GM06990 (cell line): ENCODE measurements at regions not wholly inside any gene's neighbourhood (a gene's known extent, or its start where the extent isn't known, plus 50 kb on each side); places are given as distances from the start of the nearest gene placed in this dataset.
A peak's percentile ranks its signal among the peaks of the same experiment; 100 is the strongest.

Source experiments
- DNase-seq: peaks from one replicate; pipeline ENCODE4 v3.0.0-alpha.2; 2011; ENCODE audit not compliant: insufficient read length; ENCODE audit errors: extremely low read depth
- H3K27me3 ChIP-seq: replicated peaks from 2 replicates; pipeline ENCODE4 v1.6.0; 2011; ENCODE audit warnings: low read length; ENCODE audit not compliant: control insufficient read depth, insufficient read depth
- H3K36me3 ChIP-seq: 2 replicates; pipeline ENCODE4 v1.5.1; 2011; ENCODE audit warnings: low read length; ENCODE audit not compliant: control insufficient read depth, insufficient read depth
- H3K4me3 ChIP-seq: replicated peaks from 2 replicates; pipeline ENCODE4 v1.5.1; 2011; ENCODE audit warnings: low read depth, mild to moderate bottlenecking, control low read depth, low read length
- TF ChIP-seq, protein P1 (sequence below): IDR thresholded peaks from 2 replicates; pipeline ENCODE4 v1.5.1; 2011; ENCODE audit warnings: low read length, control low read depth, mild to moderate bottlenecking, inconsistent platforms; ENCODE audit not compliant: insufficient read depth, poor library complexity, severe bottlenecking

DNA sequence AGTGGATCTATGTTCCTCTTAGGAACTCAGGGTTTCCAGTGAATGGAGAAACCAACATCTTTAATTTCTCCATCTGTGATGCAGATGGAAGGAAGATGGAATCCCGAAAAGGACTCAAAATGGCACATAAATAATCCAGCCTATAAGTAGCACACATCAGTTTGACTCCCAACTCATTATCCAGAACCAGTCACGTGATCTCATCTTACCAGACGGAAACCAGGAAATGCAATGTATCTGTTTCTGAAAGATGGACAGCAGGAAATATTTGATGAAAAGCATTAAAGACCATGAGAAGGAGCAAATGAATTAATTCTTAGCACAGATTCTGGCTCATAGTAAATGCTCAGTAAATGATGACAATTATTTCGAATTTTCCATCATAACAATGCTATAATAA, 443.1 kb upstream of the FMR1 start:
- Histone ChIP-seq H3K4me3 (no peak overlapping the region), H3K36me3 (no peaks in the 10 kb centered on the region), H3K27me3 (no peaks in the 10 kb centered on the region)
- TF ChIP-seq, protein P1, sequence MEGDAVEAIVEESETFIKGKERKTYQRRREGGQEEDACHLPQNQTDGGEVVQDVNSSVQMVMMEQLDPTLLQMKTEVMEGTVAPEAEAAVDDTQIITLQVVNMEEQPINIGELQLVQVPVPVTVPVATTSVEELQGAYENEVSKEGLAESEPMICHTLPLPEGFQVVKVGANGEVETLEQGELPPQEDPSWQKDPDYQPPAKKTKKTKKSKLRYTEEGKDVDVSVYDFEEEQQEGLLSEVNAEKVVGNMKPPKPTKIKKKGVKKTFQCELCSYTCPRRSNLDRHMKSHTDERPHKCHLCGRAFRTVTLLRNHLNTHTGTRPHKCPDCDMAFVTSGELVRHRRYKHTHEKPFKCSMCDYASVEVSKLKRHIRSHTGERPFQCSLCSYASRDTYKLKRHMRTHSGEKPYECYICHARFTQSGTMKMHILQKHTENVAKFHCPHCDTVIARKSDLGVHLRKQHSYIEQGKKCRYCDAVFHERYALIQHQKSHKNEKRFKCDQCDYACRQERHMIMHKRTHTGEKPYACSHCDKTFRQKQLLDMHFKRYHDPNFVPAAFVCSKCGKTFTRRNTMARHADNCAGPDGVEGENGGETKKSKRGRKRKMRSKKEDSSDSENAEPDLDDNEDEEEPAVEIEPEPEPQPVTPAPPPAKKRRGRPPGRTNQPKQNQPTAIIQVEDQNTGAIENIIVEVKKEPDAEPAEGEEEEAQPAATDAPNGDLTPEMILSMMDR: no peak
- DNase-seq: no peak

DNA sequence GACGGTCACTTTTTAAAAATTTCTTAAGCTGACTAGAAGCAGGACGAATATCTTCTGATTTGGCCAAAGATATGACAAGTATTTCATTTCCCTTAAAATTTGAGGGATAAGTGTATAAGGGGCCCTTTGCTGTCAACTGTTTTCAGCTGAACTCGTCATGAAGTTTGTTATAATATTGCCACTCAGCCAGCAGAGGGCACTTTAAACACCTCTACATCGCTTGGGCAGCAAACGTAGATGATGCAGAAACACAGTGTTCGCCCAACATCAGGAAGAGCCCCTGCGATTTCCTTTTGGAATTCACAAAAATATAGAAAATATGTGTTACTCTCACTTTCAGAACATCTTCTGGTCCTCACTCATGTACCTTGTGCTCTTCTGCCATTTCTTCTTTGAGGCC, 435.7 kb upstream of the FMR1 start:
- Histone ChIP-seq H3K4me3 (no peak overlapping the region), H3K36me3 (no peaks in the 10 kb centered on the region), H3K27me3 (no peaks in the 10 kb centered on the region)
- no peak for DNase-seq
- TF ChIP-seq, protein P1: peak; percentile 28

GRCh38 chrX:147478899-147479298, 432.8 kb upstream of the FMR1 start:
- no peak for DNase-seq

GRCh38 chrX:147485207-147485606, 426.5 kb upstream of the FMR1 start:
- TF ChIP-seq, protein P1: no peak
- Histone ChIP-seq H3K27me3 (no peaks in the 10 kb centered on the region), H3K4me3 (no peak overlapping the region), H3K36me3 (no peaks in the 10 kb centered on the region)
- no peak for DNase-seq

More at GRCh38 chrX:147478899-147479298, 432.8 kb upstream of the FMR1 start:
- no peaks in the 10 kb centered on the region for H3K27me3 ChIP-seq
- H3K36me3 ChIP-seq: no peaks in the 10 kb centered on the region
- H3K4me3 ChIP-seq: no peak overlapping the region
- TF ChIP-seq, protein P1: no peak

DNA sequence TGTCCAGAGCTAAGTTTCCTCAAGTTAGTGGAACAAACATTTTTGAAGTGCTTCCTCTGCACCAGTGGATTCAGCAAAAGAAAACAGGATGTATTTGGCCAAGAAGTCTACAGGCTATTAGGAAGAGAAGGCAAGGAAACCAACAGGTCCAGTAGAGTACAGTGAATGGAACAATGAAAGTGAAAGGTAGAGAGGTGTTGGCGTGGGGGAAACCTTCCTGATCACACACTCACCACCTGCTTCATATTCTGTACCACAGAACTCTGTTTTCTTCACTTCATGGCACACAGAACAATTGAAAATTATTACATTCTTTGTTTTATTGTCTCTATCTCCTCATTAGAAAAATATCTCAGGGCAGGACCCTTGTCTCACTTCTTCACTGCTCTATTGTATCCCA, 417.4 kb upstream of the FMR1 start:
- Histone ChIP-seq H3K27me3 (no peaks in the 10 kb centered on the region), H3K4me3 (no peak overlapping the region), H3K36me3 (no peaks in the 10 kb centered on the region)
- TF ChIP-seq, protein P1: no peak
- DNase-seq: no peak

DNA sequence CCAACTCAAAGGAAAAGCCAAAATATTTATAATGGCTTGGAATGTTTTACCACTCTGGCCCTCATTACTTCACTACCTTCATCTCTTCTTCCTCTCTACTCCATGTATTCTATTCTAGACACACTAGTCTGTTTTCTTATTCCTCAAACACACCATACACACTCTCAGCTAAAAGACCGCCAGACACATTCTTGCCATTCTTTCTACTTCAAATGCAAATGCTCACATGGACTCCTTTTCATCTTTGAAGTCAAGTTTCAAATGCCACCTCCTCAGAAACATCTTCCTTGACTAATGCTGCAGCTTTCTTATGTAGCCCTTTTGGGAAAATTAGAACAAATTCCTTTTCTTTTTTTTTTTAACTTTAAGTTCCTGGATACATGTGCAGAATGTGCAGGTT, 412.9 kb upstream of the FMR1 start:
- Histone ChIP-seq H3K27me3 (no peaks in the 10 kb centered on the region), H3K36me3 (no peaks in the 10 kb centered on the region), H3K4me3 (no peak overlapping the region)
- TF ChIP-seq, protein P1: no peak
- DNase-seq: no peak
